Testis (tissue), 2 donors: ENCODE measurements at regions not wholly inside any gene's neighbourhood (a gene's known extent, or its start where the extent isn't known, plus 50 kb on each side); places are given as distances from the start of the nearest gene placed in this dataset.

Source experiments
- DNase-seq: peaks from one replicate; pipeline ENCODE4 v3.0.0-alpha.2; 2019
- H3K27ac ChIP-seq, 2 donors: fragments of 200-600 bp; sonication (generic); one replicate each; pipeline ENCODE4 v1.5.1; 2019
- H3K27me3 ChIP-seq: fragments of 200-600 bp; sonication (generic); one replicate; pipeline ENCODE4 v1.5.1; 2019
- H3K36me3 ChIP-seq: fragments of 200-600 bp; sonication (generic); one replicate; pipeline ENCODE4 v1.5.1; 2017; ENCODE audit warnings: low read depth; ENCODE audit errors: missing control alignments
- H3K4me1 ChIP-seq: fragments of 200-600 bp; sonication (generic); one replicate; pipeline ENCODE4 v1.5.1; 2019
- H3K4me3 ChIP-seq, 2 donors: fragments of 200-600 bp; sonication (generic); one replicate each; pipeline ENCODE4 v1.5.1; 2017 to 2019
- H3K9me3 ChIP-seq: fragments of 200-600 bp; sonication (generic); one replicate; pipeline ENCODE4 v1.5.1; 2017
- POLR2A ChIP-seq: fragments of 450-650 bp; IDR thresholded peaks from one replicate; pipeline ENCODE4 v1.6.1; 2017; ENCODE audit warnings: antibody characterized with exemption, mild to moderate bottlenecking, moderate library complexity
- WGBS, 2 donors: methylation state at CpG; one replicate each; pipeline ENCODE4 v1.1.5; 2018; 5-methylcytosine and 5-hydroxymethylcytosine counted together
- intact Hi-C: fragments of 100-400 bp; cut with DNase I; formaldehyde crosslinking; loops from one replicate; pipeline ENCODE4 v1.15.1; 2023; ENCODE audit warnings: low total_unique reads
- TF ChIP-seq, protein P1 (sequence below), 3 experiments: fragments of 450-650 bp in 2 of 3; fragments of 200-600 bp in 1 of 3; sonication (generic) in 1 of 3; IDR thresholded peaks; one replicate each; pipeline ENCODE4 v1.5.1; 2016 to 2019; ENCODE audit warnings: antibody characterized with exemption in 3 of 3, mild to moderate bottlenecking in 2 of 3, moderate library complexity in 1 of 3

DNA sequence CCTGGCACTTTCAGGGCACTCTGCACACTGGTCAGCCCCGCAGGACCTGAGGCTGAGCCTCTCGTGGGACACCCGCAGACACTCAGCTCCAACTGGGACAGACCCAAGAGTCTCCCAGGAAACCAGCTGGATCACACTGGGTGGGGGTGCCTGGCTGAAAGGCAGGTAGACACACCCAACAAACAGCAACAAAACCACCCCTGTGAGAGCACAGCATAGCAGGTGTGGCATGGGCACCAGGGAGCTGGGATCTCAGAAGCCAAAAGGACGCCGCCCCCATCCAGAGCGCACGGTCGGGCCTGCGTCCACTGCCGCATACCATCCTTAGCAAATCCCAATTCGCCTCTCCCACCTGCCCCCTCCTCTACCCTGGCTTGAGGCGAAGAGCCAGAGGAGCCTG is 154.2 kb upstream of the LINGO1 start:
- H3K4me1 ChIP-seq: no peaks in the 10 kb centered on the region
- TF ChIP-seq, protein P1, sequence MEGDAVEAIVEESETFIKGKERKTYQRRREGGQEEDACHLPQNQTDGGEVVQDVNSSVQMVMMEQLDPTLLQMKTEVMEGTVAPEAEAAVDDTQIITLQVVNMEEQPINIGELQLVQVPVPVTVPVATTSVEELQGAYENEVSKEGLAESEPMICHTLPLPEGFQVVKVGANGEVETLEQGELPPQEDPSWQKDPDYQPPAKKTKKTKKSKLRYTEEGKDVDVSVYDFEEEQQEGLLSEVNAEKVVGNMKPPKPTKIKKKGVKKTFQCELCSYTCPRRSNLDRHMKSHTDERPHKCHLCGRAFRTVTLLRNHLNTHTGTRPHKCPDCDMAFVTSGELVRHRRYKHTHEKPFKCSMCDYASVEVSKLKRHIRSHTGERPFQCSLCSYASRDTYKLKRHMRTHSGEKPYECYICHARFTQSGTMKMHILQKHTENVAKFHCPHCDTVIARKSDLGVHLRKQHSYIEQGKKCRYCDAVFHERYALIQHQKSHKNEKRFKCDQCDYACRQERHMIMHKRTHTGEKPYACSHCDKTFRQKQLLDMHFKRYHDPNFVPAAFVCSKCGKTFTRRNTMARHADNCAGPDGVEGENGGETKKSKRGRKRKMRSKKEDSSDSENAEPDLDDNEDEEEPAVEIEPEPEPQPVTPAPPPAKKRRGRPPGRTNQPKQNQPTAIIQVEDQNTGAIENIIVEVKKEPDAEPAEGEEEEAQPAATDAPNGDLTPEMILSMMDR (IDR thresholded peaks at IDR 0.05): no peak
- TF ChIP-seq POLR2A: no peak
- no peak overlapping the region for H3K4me3 ChIP-seq
- H3K36me3 ChIP-seq: no peaks in the 10 kb centered on the region
- no peaks in the 10 kb centered on the region for H3K27me3 ChIP-seq
- H3K9me3 ChIP-seq: no peaks in the 10 kb centered on the region
- whole genome bisulfite sequencing, 2 donors: 84 to 86% methylated on average over 12 of the region's 12 CpGs
- no peak overlapping the region for H3K27ac ChIP-seq
- intact Hi-C loops: no loop called here
- DNase-seq: no peak

DNA sequence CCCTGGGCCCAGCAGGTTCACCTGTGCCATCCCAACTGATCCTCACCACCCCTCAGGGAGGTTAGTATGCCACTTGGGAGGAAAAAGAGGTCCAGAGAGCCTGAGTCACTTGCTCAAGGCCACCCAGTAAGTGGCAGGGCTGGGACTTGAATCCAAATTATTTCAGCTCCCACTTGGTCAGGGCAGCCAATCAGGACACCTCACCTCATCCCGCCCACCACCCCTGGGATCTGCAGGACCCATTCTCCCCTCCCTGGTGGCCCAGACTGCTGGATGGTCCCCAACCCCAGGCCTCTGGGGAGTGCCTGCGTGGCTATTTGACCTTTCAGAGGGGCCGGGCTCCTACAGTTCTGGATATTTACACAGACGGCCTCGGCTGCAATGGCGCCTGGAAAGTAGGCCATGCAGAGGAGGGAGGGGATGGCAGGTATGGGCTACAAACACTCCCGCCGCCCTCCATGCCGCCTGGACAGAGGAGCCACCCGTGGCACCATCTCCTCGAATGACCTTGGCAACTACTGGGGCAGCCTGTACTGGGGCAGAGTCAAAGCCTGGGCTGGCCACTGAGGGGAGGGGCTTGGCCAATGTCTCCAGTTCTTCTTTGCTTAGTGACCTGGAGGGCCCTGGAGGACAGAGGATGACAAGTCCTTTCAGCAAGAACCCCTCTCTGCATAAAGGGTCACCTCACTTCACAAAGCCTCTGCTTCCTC is 153.6 kb upstream of the LINGO1 start:
- Histone ChIP-seq H3K4me1 (no peaks in the 10 kb centered on the region), H3K27ac (no peak overlapping the region), H3K27me3 (no peaks in the 10 kb centered on the region), H3K4me3 (no peak overlapping the region), H3K36me3 (no peaks in the 10 kb centered on the region), H3K9me3 (no peaks in the 10 kb centered on the region)
- WGBS, 2 donors: 72 to 74% methylated on average over 6 to 11 of the region's 11 CpGs
- intact Hi-C loops: no loop called here
- no peak for TF ChIP-seq POLR2A
- TF ChIP-seq, protein P1 (IDR thresholded peaks at IDR 0.05): no peak
- peak; percentile 16 for DNase-seq

DNA sequence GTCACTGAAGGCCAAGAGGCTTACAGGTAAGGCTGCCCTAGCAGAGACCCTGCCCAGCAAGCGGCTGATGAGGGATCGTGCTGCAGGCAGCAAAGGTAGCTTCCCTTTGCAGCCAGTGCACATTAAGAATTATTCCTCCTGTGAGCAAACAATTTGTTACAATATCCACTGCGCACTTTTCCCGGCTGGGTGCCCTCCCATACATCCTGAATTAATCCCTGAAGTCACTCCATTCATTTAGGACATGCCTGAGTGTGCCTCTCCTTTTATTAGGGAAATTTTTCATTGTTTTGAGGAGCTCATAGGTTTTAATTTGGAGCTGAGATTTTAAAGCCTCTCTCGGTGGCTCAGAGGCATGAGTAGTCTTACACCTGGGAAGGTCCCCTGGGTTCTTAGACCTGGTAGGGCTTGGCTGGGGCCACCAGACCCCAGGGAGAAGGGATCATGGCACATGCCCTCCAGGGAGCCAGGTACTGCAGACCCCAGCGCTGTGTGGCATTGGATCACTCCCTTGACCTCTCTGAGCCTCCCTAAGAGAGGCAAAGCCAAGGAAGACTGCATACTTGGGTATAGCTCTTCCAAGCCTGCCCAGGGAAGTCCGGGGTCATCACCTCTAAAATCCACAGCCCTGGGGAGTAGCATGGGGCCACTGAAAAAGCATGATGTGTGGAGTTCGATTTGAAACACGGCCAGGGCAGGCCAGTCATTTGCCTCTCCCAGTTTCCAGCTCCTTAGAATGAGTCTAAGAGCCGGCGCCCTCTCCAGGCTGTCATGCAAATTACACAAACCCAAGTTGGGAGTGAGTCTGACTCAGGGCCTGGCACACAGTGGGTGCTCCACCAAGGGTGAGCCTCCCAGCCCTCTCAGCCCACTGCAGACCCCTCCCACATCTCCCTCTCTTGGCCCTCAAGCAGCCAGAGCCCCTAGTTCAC is 151.9 kb upstream of the LINGO1 start:
- no peak overlapping the region for H3K4me3 ChIP-seq
- H3K9me3 ChIP-seq: no peaks in the 10 kb centered on the region
- peak; percentile 28 for DNase-seq
- H3K27ac ChIP-seq: no peak overlapping the region
- no peaks in the 10 kb centered on the region for H3K4me1 ChIP-seq
- intact Hi-C loops: no loop called here
- no peaks in the 10 kb centered on the region for H3K27me3 ChIP-seq
- 56 to 65% methylated on average over 10 to 11 of the region's 11 CpGs for WGBS, 2 donors
- no peaks in the 10 kb centered on the region for H3K36me3 ChIP-seq
- TF ChIP-seq, protein P1 (IDR thresholded peaks at IDR 0.05): peak in 1 of 3 experiments; percentile 22
- TF ChIP-seq POLR2A: no peak

DNA sequence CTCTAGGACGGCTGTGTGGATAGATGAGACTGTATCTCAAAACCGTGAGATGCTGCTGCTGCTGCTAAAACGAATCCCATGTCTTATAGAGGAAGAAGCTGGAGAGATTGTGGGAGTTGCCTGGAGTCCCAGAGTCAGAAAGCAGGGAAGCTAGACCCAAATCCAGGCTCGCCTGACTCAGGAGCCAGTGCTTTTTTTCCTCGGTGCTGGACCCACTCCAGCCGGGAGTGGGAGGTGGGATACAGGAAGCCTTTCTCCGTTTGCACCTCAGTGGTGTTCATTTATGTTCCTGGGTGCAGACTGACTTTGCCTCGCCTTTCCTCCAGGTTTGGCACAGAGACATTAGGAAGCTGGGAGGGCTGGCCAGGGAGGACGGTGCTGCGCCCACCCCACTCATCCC is 150.9 kb upstream of the LINGO1 start:
- intact Hi-C loops: no loop called here
- Histone ChIP-seq H3K4me1 (no peaks in the 10 kb centered on the region), H3K36me3 (no peaks in the 10 kb centered on the region), H3K27me3 (no peaks in the 10 kb centered on the region), H3K27ac (no peak overlapping the region), H3K9me3 (no peaks in the 10 kb centered on the region), H3K4me3 (no peak overlapping the region)
- WGBS, 2 donors: 39 to 57% methylated on average over 6 to 10 of the region's 10 CpGs
- no peak for DNase-seq
- TF ChIP-seq, protein P1 (IDR thresholded peaks at IDR 0.05): no peak
- no peak for TF ChIP-seq POLR2A
